COR-L47 (cell line): ENCODE measurements at regions not wholly inside any gene's neighbourhood (a gene's known extent, or its start where the extent isn't known, plus 50 kb on each side); places are given as distances from the start of the nearest gene placed in this dataset.
"Not testable (repeated sequence)": the region's sequence is repeated elsewhere in the genome, so short reads cannot be mapped to it uniquely, and the experiment has no call there.

Experiments
- DNase-seq: peaks from one replicate; lab custom pipeline; 2025; lab: John Stamatoyannopoulos, UW

- DNase-seq, result no peak
Measured at GRCh38 chr2:75432761-75433361, 127.9 kb downstream of the EVA1A start.

GRCh38 chr2:75431763-75432162, 129.0 kb downstream of the EVA1A start:
- DNase-seq, result no peak

GRCh38 chr2:75431276-75431675, 129.5 kb downstream of the EVA1A start:
- no peak for DNase-seq

GRCh38 chr2:75430449-75430848, 130.3 kb downstream of the EVA1A start:
- not testable (repeated sequence) for DNase-seq

DNA sequence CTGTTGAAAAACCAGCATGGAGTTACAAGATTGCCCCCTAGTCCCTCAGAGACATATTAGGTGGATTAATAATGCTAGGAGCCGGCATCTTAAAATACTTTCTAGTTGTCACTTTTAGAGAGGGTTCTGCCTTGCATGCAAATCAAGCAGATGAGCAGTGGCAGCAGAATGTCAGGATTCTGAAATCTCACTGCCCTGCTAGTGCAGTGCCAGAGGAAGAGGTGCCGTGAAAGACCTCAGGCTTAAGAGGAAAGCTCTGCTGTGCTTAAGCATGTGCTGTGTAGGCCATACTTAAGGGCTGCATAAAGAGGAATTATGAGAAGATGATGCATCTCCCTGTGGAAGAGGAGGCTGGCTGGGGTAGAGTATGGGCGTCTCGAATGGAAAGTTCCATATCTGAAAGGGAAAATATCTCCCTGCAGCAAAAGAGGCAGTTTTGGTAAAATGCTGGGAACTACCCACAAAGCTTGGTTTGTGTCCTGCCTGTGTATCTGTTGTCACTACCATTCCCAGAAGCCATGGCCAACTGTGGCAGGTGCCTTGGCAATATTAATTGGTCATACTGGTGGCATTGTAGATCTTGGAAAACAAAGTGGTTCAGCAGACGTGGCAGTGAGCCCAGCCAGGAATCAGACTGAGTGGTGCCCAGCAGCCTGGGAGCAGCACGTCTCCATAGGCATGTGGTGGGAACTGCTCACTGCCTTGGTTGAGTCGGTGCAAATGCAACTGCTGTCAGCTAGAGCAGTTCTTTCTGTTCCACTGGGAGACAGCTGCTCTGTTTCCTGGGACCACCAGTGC, 131.9 kb downstream of the EVA1A start:
- DNase-seq, result no peak

DNA sequence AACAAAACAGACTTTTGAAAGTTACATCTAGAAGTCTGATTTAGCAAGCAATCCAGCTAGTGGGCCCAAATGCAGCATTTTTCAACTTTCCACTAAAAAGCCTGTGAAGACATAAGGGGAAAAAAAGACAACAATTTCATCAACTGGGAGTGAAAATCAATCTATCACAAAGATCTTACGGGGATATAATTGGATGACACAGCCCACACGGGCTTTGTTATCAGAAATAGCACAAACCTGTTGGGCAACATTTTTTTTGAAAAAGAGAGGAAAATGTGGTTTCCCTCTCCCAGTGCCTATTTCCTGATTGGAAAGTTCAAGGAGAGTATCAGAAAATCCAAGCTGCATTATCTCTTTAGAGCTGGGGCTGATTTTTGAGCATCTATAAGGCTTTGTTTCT, 132.7 kb downstream of the EVA1A start:
- no peak for DNase-seq

DNA sequence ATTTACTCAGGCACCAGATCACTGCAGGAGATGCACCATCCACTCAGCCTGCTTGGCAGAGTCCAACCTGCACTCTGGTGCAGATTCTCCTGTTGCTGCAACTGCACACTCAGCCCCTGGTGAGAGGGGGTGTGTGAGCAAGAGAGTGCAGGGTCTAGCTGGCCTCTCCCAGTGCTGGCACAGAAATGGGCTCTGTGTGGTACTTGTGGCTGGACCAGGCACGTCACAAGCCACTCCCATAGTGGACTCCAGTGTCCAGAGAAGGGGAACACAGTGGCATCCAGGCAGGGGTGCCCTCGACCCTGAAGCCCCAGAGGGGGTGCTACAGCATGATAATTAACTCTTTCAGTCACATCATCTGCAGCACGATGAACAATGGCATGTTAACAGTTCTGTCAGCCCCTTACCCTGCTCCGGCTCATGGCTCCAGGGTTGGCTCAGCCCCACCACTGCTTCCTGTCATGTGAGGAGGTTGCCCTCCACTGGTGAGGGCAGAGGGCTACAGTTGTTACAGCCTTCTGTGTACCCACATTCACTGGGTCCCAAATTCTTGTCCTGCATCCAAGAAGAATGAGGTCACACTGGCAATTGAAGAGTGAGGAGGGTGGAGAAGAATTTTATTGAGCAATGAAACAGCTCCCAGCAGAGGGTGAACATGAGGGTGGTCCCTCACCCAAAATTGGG, 135.7 kb downstream of the EVA1A start:
- DNase-seq, result no peak

GRCh38 chr2:75421986-75422385, 138.8 kb downstream of the EVA1A start:
- no peak for DNase-seq

GRCh38 chr2:75416420-75417342, 144.1 kb downstream of the EVA1A start:
- DNase-seq, result no peak

- no peak for DNase-seq
Measured at GRCh38 chr2:75415731-75416130, 145.0 kb downstream of the EVA1A start.

GRCh38 chr2:75415111-75415626, 145.6 kb downstream of the EVA1A start:
- no peak for DNase-seq

GRCh38 chr2:75411574-75411973, 149.2 kb downstream of the EVA1A start:
- no peak for DNase-seq

DNA sequence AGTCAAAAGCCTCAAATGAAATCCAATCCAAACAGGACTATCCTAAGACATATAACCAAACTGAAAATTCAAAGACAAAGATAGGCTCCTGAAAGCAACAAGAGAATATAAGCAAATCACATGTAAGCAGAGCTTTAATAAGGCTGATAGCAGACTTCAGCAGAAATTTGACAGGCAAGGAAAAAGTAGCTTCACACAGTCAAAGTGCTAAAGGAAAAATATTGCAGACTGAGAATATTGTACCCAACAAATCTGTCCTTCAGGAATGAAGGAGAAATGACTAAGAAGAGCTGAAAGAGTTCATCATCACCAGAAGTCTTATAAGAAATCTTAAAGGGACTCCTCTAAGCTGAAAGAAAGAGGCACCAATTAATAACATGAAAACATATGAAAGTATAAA, 150.0 kb downstream of the EVA1A start:
- no peak for DNase-seq

DNA sequence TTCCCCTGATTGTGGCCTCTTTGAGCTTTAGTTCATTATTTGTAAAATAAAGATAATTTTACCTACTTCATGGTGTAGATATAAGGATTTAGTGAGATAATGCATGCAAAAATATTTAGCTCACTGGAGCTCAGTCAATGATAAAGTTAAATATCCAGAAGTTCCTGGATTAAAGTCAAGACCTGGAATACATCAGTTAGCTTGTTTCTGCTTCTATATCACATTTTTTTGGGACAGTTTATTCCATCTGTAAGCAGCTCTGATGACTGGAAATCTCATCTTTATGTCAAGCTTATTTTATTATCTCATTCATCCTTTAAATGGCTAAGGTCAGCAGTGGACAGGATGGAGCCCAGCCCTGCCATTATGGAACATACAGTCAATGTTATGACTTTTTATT, 152.0 kb downstream of the EVA1A start:
- no peak for DNase-seq

DNA sequence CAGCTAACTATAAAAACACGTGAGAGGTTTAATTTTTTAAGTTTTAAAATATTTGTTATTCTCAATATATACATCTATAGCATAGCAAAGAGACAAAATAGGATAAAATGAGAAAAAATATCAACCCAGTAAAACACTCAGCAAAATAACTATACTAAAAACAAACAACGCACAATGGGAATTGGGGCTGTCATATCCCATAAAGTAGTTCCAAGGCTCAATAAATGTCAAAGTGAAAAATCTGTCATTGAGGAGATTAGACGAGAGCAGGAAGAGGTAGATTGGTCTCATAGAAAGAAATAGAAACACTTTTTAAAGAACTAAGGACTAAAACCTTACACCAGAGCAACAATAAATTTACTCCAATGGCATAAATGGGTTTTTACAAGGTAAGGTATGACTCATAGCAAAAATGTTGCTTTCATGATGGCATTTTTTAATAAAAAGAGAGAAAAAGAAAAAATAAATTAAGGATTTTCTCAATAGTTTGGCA, 153.7 kb downstream of the EVA1A start:
- DNase-seq, result no peak

GRCh38 chr2:75406131-75406581, 154.6 kb downstream of the EVA1A start:
- no peak for DNase-seq

GRCh38 chr2:75405000-75405399, 155.7 kb downstream of the EVA1A start:
- no peak for DNase-seq

- peak; percentile 31 for DNase-seq
Measured at GRCh38 chr2:75403991-75404428, 156.7 kb downstream of the EVA1A start.

GRCh38 chr2:75396314-75396713, 164.4 kb downstream of the EVA1A start:
- no peak for DNase-seq

DNA sequence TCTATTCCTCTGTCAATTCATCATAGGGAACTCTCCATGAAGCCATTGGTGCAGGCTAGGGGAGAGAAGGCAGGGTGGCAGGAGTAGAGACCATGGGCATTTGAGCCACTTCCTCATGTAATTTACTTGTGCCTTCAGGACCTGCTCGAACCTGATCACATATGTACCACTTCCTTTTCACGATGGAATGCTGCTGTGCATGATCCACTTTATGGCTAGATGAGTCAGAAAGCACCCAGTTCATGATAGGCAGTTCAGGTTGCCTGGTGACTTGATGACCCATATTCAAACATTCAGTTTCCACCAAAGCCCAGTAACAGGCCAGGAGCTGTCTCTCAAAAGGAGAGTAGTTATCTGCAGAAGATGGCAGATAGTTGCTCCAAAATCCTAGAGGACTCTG, 166.0 kb downstream of the EVA1A start:
- not testable (repeated sequence) for DNase-seq

- no peak for DNase-seq
Measured at GRCh38 chr2:75390169-75390568, 170.6 kb downstream of the EVA1A start.

GRCh38 chr2:75389271-75389670, 171.5 kb downstream of the EVA1A start:
- no peak for DNase-seq
